ENCODE measurements at regions not wholly inside any gene's neighbourhood (a gene's known extent, or its start where the extent isn't known, plus 50 kb on each side); places are given as distances from the start of the nearest gene placed in this dataset.

DNA sequence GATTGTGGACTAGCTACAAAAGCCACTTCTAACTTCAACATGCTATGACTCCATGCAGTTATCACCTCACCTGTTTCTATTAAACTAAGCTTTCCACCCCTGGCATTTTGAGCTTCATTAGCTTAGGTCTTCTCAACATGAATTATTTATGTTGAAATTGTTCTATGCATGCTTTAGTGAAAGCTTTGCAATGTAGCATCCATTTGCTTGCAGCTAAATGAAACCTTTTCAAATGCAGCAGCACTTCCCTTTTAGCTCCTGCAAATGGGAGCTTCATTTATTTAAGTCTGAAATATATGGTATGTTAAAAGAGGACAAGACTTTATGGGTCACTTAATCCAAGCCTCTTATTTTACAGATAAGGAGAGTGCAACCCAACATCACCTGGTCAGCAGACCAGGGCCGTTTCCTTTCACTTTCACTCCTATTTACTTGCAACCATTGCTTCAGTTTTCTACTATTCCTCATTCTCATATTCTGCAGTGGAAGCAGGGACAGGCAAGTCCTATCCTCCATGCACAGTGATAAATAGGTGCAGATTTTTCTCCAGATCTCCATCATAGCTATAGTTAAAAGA lies 56.4 kb upstream of the SAMSN1 start:
- peaks cover 13 to 23% of the 10 kb centered on the region in 2 experiments for H3K4me1 ChIP-seq (ENCODE audit: control insufficient read depth in 1 of 2, insufficient read depth in 1 of 2, low read depth in 1 of 2, low read length in 1 of 2)
- H3K27me3 ChIP-seq, result no peaks in the 10 kb centered on the region
- no peaks in the 10 kb centered on the region for H3K36me3 ChIP-seq
- no peaks in the 10 kb centered on the region for H3K9me3 ChIP-seq
- H3K27ac ChIP-seq, result peak overlapping the region; percentile 68
- peak overlapping the region; percentile 25 to 33 for H3K4me3 ChIP-seq (ENCODE audit: low read depth in 1 of 2, low read length in 1 of 2)
- no peak for TF ChIP-seq CTCF (IDR thresholded peaks at IDR 0.05)

DNA sequence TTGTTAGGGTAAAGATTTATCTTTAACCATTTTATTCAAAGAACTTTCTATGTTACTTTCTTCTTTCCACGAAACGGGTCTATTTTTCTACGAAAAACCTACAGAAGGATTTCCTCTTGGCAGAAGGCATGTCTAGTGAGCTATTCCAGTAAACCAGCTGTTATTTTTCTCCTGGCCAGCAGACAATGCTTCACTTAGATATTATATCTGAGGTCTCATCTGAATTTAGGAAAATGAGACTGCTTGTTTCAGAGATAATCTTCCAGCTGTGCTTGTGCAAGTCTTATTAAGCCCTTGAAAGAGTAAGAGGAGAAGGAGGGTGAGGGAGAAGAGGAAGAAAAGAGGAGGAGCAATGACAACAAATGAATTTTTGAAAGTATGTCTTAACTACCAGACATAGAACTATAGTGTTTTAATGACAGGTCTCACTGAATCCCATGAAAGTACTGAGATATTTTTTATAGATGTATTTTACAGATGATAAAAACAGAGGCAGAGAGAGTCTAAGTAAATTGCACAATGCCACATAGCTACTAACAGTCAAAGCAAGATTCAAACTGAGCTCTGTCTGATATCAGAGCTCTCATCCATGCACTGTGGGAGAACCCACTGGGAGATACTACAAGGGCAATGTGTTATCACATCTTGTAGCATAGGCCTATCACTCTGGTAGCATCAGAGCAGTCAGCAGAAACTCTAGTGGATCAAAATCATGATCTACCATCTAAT lies 54.6 kb upstream of the SAMSN1 start:
- peaks cover 13 to 23% of the 10 kb centered on the region in 2 experiments for H3K4me1 ChIP-seq (ENCODE audit: control insufficient read depth in 1 of 2, insufficient read depth in 1 of 2, low read depth in 1 of 2, low read length in 1 of 2)
- peak overlapping the region; percentile 9 for H3K27ac ChIP-seq
- H3K36me3 ChIP-seq, result no peaks in the 10 kb centered on the region
- no peaks in the 10 kb centered on the region for H3K27me3 ChIP-seq
- TF ChIP-seq CTCF (IDR thresholded peaks at IDR 0.05), result no peak
- H3K9me3 ChIP-seq, result no peaks in the 10 kb centered on the region
- H3K4me3 ChIP-seq (ENCODE audit: low read depth in 1 of 2, low read length in 1 of 2), result no peak overlapping the region

- H3K27me3 ChIP-seq, result no peaks in the 10 kb centered on the region
- no peak overlapping the region for H3K27ac ChIP-seq
- H3K4me3 ChIP-seq (ENCODE audit: low read depth in 1 of 2, low read length in 1 of 2), result no peak overlapping the region
- TF ChIP-seq CTCF (IDR thresholded peaks at IDR 0.05), result no peak
- peaks cover 20 to 33% of the 10 kb centered on the region in 2 experiments for H3K4me1 ChIP-seq (ENCODE audit: control insufficient read depth in 1 of 2, insufficient read depth in 1 of 2, low read depth in 1 of 2, low read length in 1 of 2)
- no peaks in the 10 kb centered on the region for H3K36me3 ChIP-seq
- H3K9me3 ChIP-seq, result no peaks in the 10 kb centered on the region
These were observed 52.0 kb upstream of the SAMSN1 start for GRCh38 chr21:14598065-14598464.

All from neutrophil (primary cell).